ENCODE measurements at regions not wholly inside any gene's neighbourhood (a gene's known extent, or its start where the extent isn't known, plus 50 kb on each side); places are given as distances from the start of the nearest gene placed in this dataset.

DNA sequence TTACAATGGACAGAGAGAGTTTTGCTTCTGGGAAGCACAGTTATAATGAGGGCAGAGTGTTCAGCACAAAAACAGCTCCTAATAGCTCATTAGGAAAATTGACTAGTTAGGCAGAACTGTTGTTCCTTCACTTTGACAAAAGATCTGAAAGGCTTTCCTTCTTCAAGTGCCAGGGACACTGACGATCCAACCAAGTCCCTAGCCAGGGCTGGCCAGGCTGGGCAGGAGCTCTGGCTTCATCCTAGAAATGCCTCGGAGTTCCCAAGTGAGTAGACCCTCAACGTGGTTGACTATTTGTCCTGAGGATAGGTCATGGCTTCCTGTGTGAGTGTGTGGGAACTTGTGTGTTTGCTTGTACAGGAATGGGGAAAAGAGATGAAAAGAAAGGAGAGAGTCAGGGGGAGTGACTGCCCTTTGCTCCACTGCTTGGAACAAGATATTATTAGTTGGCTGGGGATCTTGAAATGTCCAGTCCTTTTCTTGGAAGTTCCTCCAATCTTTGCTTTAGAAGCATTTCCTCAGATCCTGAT, 617.9 kb downstream of the NTRK3 start:
- Mint-ChIP-seq H3K36me3 (no peaks in the 10 kb centered on the region), H3K27me3 (no peaks in the 10 kb centered on the region), H3K27ac (no peak overlapping the region)

DNA sequence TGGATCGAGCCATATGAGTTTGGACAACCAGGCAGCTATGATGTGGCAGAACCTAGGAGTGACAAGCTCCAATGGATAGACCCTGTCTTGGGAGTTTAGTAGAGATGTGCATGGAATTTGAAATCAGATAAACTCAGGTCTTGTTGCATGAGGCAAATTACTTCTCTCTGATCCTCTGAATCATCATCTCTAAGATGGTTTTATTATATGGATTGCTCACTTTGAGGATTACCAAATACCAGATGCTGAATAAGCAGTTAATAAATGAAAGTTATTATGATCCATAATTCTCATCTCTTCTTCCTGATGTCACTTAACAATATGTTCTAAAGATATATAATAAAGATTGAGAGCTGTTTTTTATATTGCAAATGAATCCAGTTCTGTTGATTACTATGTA, 622.2 kb downstream of the NTRK3 start:
- Mint-ChIP-seq H3K36me3 (no peaks in the 10 kb centered on the region), H3K4me3 (no peak overlapping the region), H3K4me1 (no peaks in the 10 kb centered on the region), H3K27me3 (no peaks in the 10 kb centered on the region), H3K9me3 (ENCODE audit: low read depth) (no peaks in the 10 kb centered on the region), H3K27ac (no peak overlapping the region)
- ATAC-seq (no peak), DNase-seq (no peak)
- CTCF ChIA-PET = no interaction called here

More for the DNA sequence above, 617.9 kb downstream of the NTRK3 start:
- CTCF ChIA-PET = no interaction called here
- ATAC-seq = no peak
- no peak for DNase-seq
- no peaks in the 10 kb centered on the region for H3K9me3 Mint-ChIP-seq (ENCODE audit: low read depth)
- no peaks in the 10 kb centered on the region for H3K4me1 Mint-ChIP-seq
- no peak overlapping the region for H3K4me3 Mint-ChIP-seq

DNA sequence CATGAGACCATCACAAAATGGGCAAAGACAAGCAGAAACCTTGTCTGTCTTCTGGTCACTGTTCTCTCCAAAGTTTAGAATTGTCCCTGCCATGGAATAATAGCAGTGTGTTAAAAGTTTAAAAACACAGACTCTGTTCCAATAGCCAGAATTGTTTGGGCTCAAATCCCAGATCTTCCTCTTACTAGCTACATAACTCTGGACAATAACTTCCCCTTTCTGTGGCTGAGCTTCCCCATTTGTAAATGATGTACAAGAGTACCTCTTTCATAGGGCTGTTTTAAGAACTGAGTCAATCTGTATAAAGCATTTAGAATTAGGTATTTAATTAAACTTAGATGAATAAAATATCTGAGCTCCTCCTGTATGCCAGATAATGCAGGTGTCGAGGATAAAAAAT, 623.0 kb downstream of the NTRK3 start:
- CTCF ChIA-PET = no interaction called here
- ATAC-seq (no peak), DNase-seq (no peak)
- H3K4me1 Mint-ChIP-seq = no peaks in the 10 kb centered on the region
- H3K27ac Mint-ChIP-seq = no peak overlapping the region
- no peaks in the 10 kb centered on the region for H3K36me3 Mint-ChIP-seq
- no peaks in the 10 kb centered on the region for H3K9me3 Mint-ChIP-seq (ENCODE audit: low read depth)
- H3K4me3 Mint-ChIP-seq = no peak overlapping the region
- H3K27me3 Mint-ChIP-seq = no peaks in the 10 kb centered on the region

DNA sequence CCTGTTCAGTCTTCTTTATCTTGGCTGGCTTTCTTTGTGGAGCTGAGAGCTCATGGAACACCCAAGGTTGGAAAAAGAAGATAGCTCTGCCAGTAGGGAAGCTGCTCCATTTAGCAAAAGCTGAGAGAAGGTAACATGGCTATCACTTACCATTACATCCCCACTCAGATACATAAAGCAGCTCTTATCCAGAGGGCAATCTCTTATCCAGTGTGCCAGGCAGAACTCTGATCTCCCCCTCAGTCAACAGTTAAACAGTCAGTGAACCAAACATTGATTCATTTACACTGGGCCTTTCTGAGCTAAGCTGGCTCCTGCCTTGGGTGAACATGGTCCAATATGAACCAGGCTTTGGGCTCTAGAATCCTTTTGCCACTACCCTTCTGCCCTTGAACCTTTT, 624.2 kb downstream of the NTRK3 start:
- H3K36me3 Mint-ChIP-seq = no peaks in the 10 kb centered on the region
- CTCF ChIA-PET = interaction anchor here (0.7 kb wide), 1 partner anchor 197 kb away, joined by 4 read pairs; no protein-coding TSS in a partner anchor
- no peaks in the 10 kb centered on the region for H3K9me3 Mint-ChIP-seq (ENCODE audit: low read depth)
- H3K4me1 Mint-ChIP-seq = no peaks in the 10 kb centered on the region
- no peak overlapping the region for H3K27ac Mint-ChIP-seq
- H3K27me3 Mint-ChIP-seq = no peaks in the 10 kb centered on the region
- no peak for DNase-seq
- no peak for ATAC-seq
- no peak overlapping the region for H3K4me3 Mint-ChIP-seq

DNA sequence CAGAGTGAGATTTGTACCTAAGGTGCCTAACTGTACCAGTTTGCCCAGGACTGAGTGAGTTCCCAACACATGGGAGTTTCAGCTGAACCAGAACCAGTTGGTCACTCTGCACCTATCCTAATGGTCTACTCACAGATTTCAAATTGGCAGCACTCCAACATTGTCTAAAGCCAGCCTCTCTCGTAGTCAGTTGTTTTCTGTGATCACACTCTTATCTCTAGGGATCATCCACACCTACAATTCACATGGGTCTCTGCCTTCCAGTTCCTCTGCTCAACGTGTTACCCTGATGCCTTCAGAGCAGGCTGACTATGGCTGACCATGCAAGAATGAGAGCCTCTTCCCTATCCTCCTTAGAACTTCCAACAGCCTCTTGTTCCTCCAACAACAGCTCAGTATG, 624.8 kb downstream of the NTRK3 start:
- Mint-ChIP-seq H3K27me3 (no peaks in the 10 kb centered on the region), H3K36me3 (no peaks in the 10 kb centered on the region), H3K4me1 (no peaks in the 10 kb centered on the region), H3K9me3 (ENCODE audit: low read depth) (no peaks in the 10 kb centered on the region), H3K4me3 (no peak overlapping the region), H3K27ac (no peak overlapping the region)
- DNase-seq = no peak
- no peak for ATAC-seq
- CTCF ChIA-PET = no interaction called here

DNA sequence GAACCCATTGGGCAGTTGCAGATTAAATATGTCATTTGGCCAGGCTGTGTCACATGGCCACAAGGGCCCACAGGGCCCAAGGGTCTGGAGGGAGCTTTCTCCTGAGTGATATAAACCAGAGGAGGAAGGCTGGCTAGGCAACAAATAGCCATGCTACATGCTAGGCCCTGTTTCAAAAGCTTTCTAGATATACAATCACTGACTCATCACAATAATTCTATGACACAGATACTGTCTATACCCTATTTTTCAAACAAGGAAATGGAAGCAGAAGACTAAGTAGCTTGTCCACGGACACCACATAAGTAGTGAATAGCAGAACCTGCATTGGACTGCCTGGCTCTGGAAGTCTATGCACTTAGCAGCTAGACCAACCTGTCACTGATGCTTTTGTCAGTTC, 625.4 kb downstream of the NTRK3 start:
- DNase-seq (no peak), ATAC-seq (no peak)
- Mint-ChIP-seq H3K4me3 (no peak overlapping the region), H3K27me3 (no peaks in the 10 kb centered on the region), H3K36me3 (no peaks in the 10 kb centered on the region), H3K4me1 (no peaks in the 10 kb centered on the region), H3K9me3 (ENCODE audit: low read depth) (no peaks in the 10 kb centered on the region), H3K27ac (no peak overlapping the region)
- CTCF ChIA-PET = no interaction called here

DNA sequence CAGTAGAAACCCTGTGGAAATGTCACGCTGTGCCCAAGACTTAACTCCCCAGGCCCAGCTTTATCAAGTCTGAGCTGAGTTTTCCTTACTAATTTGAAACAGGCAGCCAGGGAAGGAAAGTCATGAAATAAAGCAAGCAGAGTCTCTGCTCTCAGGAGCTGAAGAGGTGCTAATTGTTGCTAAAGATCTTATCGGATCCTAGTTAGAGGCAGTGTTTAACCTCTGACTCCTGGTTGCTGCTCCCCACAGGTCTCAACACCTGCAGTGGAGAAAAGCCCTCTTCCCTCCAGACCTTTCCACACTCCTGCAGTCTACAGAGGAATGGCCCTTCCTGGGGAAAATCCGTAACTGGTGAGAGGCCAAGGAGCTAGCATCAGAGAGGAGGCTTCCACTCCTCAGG, 628.2 kb downstream of the NTRK3 start:
- no peak overlapping the region for H3K27ac Mint-ChIP-seq
- ATAC-seq = no peak
- CTCF ChIA-PET = no interaction called here

DNA sequence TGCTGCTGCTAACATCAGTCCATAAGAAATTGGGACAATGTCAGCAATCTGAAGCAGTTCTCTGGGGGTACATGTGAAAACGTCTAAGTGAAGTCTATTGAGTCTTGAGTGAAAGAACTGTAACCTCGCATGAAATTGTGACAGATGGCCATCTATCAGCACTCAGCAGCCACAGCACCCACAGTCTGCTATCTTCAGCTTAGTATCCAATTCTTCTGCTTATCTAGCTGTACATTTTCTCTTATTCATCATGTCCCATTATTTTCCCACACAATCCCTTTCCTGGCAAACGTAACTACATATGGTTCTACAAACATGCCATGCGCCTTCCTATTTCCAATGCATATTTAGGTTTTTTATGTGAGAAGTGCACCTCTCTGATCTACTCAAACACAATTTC, 629.7 kb downstream of the NTRK3 start:
- H3K4me3 Mint-ChIP-seq = no peak overlapping the region
- ATAC-seq (no peak), DNase-seq (no peak)
- no peaks in the 10 kb centered on the region for H3K36me3 Mint-ChIP-seq
- CTCF ChIA-PET = no interaction called here
- no peaks in the 10 kb centered on the region for H3K4me1 Mint-ChIP-seq
- no peak overlapping the region for H3K27ac Mint-ChIP-seq
- peaks cover 5% of the 10 kb centered on the region for H3K27me3 Mint-ChIP-seq
- no peaks in the 10 kb centered on the region for H3K9me3 Mint-ChIP-seq (ENCODE audit: low read depth)

More for the DNA sequence above, 628.2 kb downstream of the NTRK3 start:
- no peaks in the 10 kb centered on the region for H3K36me3 Mint-ChIP-seq
- no peaks in the 10 kb centered on the region for H3K4me1 Mint-ChIP-seq
- no peaks in the 10 kb centered on the region for H3K9me3 Mint-ChIP-seq (ENCODE audit: low read depth)
- no peak overlapping the region for H3K4me3 Mint-ChIP-seq
- no peak for DNase-seq
- no peaks in the 10 kb centered on the region for H3K27me3 Mint-ChIP-seq

DNA sequence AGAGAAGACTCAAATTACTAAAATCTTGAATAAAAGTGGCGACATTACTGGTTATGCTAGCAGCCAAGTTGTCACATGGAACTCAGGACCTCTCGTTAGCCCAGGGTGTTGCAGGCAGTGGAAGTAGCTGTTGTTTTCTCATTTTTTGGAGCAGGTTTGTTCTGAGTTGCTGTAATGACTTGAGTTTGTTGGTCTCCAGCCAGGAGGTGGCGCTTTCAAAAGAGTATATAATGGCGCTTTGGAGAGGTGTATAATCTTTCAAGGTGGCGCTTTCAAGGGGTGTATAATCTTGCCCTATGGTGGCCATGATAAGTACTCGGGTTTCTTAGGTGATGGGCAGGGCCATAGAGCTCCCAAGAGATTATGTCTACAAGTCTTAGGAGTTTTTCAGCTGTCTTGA, 632.7 kb downstream of the NTRK3 start:
- H3K27ac Mint-ChIP-seq = no peak overlapping the region
- no peaks in the 10 kb centered on the region for H3K36me3 Mint-ChIP-seq
- CTCF ChIA-PET = no interaction called here
- DNase-seq (no peak), ATAC-seq (no peak)
- H3K4me1 Mint-ChIP-seq = no peaks in the 10 kb centered on the region
- peaks cover 5% of the 10 kb centered on the region for H3K27me3 Mint-ChIP-seq
- no peak overlapping the region for H3K4me3 Mint-ChIP-seq
- no peaks in the 10 kb centered on the region for H3K9me3 Mint-ChIP-seq (ENCODE audit: low read depth)

DNA sequence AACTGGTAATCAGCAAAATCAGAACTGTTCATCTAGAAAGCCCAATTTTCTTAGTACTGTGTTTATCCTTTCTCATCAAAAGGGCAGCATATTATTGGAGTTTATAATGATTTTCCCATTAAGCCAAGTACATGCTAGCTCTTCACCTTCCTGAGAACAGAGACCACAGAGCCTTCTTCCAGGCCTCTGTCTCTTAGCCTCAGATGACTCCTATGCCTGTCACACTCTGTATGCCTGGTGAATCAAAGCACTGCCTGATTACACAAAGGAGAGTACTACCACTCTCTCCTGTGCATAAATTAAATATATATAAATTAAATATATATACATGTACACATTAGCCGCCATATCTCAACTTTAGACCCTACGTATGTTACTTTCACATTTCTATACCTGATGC, 636.1 kb downstream of the NTRK3 start:
- peaks cover 5% of the 10 kb centered on the region for H3K27me3 Mint-ChIP-seq
- H3K9me3 Mint-ChIP-seq (ENCODE audit: low read depth) = no peaks in the 10 kb centered on the region
- DNase-seq (no peak), ATAC-seq (no peak)
- no peak overlapping the region for H3K4me3 Mint-ChIP-seq
- CTCF ChIA-PET = no interaction called here
- H3K27ac Mint-ChIP-seq = no peak overlapping the region
- no peaks in the 10 kb centered on the region for H3K36me3 Mint-ChIP-seq
- H3K4me1 Mint-ChIP-seq = no peaks in the 10 kb centered on the region

DNA sequence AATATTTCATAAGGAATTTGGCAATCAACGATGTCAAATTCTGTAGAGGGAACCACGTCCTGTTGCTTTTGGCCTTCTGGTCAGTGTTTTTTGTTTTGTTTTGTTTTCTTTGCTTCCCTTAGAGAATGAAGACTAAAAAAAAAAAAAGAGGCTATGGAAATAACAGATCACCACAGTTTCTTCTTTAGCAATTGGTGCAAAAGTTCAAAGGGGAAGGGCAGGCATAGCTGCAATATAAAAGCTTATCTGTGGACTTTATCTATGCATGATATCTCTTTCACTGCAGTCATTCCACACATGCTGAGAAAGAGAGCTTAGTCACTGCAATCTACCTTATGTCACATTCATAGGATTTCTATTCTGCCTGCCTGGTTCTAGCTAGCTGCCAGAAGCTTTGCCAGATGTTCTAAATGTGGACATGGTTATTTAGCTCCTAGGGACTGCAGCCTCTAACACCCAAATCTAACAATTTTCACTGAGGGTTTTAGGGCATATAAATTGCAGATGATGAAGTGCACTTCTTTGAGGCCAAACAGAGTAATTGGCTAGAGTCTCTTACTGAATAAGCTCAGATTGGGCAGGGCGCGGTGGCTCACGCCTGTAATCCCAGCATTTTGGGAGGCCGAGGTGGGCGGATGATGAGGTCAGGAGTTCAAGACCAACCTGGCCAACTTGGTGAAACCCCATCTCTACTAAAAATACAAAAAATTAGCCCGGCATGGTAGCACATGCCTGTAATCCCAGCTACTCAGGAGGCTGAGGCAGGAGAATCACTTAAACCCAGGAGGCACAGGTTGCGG, 637.2 kb downstream of the NTRK3 start:
- H3K27ac Mint-ChIP-seq = no peak overlapping the region
- ATAC-seq (no peak), DNase-seq (no peak)
- CTCF ChIA-PET = no interaction called here
- H3K4me1 Mint-ChIP-seq = no peaks in the 10 kb centered on the region
- peaks cover 5% of the 10 kb centered on the region for H3K27me3 Mint-ChIP-seq
- no peak overlapping the region for H3K4me3 Mint-ChIP-seq
- H3K36me3 Mint-ChIP-seq = no peaks in the 10 kb centered on the region
- H3K9me3 Mint-ChIP-seq (ENCODE audit: low read depth) = no peaks in the 10 kb centered on the region

DNA sequence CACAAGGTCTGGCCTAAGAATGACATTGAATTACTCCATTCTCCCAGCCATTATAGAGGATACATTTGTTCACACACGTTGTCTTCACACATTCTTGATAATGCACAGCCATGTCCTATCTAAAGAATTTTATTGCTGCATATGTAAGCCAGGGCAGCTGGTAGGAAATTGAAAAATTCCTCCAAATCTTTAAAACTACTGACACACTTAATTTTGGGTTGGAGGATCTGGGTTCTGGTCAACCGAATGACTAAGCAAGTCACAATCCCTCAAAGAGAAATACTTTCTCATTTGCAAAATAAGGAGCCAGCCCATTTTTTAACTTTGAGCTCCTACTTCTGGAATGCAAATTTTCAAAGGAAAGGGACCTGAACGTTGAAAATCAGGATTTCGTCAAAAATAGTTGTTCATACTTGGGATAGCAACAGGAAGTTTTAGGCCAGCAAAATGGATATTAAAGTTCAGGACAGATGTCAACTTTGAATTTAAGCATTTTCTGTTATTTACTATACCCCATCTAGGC, 638.3 kb downstream of the NTRK3 start:
- Mint-ChIP-seq H3K27ac (no peak overlapping the region), H3K27me3 (peaks cover 5% of the 10 kb centered on the region), H3K9me3 (ENCODE audit: low read depth) (no peaks in the 10 kb centered on the region), H3K36me3 (no peaks in the 10 kb centered on the region), H3K4me1 (no peaks in the 10 kb centered on the region), H3K4me3 (no peak overlapping the region)
- CTCF ChIA-PET = no interaction called here
- ATAC-seq (no peak), DNase-seq (no peak)

DNA sequence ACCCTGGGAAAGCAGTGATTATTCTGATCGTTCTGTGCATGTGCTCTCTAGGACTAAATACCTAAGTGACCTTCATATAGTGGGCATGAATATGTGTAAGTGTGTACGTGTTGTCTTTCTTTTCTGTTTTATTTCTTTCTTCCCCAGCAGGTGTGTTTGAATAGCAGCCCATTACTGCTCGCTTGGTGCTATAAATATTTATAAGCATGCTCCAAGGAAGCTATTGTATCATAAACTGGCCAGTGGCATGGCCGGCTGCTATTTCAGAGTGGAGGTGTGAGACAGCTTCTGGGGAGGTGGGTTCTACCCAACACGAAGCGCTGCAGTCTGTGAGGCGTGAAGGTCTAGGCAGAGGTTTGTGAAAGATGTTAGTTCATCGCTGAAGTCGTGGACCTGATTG, 641.8 kb downstream of the NTRK3 start:
- no peaks in the 10 kb centered on the region for H3K9me3 Mint-ChIP-seq (ENCODE audit: low read depth)
- H3K27me3 Mint-ChIP-seq = no peaks in the 10 kb centered on the region
- H3K4me3 Mint-ChIP-seq = no peak overlapping the region
- DNase-seq (no peak), ATAC-seq (no peak)
- no peaks in the 10 kb centered on the region for H3K36me3 Mint-ChIP-seq
- no peak overlapping the region for H3K27ac Mint-ChIP-seq
- H3K4me1 Mint-ChIP-seq = no peaks in the 10 kb centered on the region
- CTCF ChIA-PET = no interaction called here

DNA sequence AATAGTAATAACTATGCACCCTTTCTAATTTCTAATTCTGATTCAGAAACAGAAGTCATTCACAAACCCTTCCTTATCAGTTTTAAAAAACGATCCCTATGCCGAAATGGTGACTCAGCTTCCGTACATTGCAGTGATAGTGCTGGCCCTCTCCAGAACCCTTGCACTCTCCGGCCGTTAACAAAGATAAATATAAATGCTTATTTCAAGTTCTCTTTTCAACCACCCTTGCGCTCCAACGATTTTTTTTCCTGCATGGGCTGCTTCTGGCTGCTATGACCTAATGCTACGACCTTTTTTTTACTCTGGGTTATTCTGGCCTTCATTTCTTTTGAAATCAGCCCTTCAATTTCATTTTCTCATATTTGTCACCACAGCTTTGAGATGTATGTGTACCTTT, 646.2 kb downstream of the NTRK3 start:
- no peaks in the 10 kb centered on the region for H3K36me3 Mint-ChIP-seq
- no peak overlapping the region for H3K4me3 Mint-ChIP-seq
- H3K9me3 Mint-ChIP-seq (ENCODE audit: low read depth) = no peaks in the 10 kb centered on the region
- CTCF ChIA-PET = no interaction called here
- no peak for DNase-seq
- H3K4me1 Mint-ChIP-seq = no peaks in the 10 kb centered on the region
- H3K27ac Mint-ChIP-seq = no peak overlapping the region
- H3K27me3 Mint-ChIP-seq = no peaks in the 10 kb centered on the region
- ATAC-seq = no peak
